ENCODE measurements at regions not wholly inside any gene's neighbourhood (a gene's known extent, or its start where the extent isn't known, plus 50 kb on each side); places are given as distances from the start of the nearest gene placed in this dataset.

- H3K27me3 ChIP-seq (ENCODE audit: insufficient read depth) = no peaks in the 10 kb centered on the region
- H3K36me3 ChIP-seq (replicated peaks in 1 of 2; ENCODE audit: control insufficient read depth in 1 of 2, insufficient read depth in 2 of 2, low read length in 1 of 2) = no peaks in the 10 kb centered on the region
- no peaks in the 10 kb centered on the region for H3K9me2 ChIP-seq
- no peaks in the 10 kb centered on the region for H3K79me2 ChIP-seq (ENCODE audit: insufficient read depth)
- H3K4me2 ChIP-seq = no peak overlapping the region
- no peak overlapping the region for H3K27ac ChIP-seq (ENCODE audit: low read depth in 2 of 2, low read length in 1 of 2)
- H3K9me3 ChIP-seq = no peaks in the 10 kb centered on the region
- no peak overlapping the region for H3K4me3 ChIP-seq (ENCODE audit: low read depth in 2 of 2, low read length in 1 of 2)
- H4K20me1 ChIP-seq (ENCODE audit: insufficient read depth) = no peaks in the 10 kb centered on the region
- H2AFZ ChIP-seq (ENCODE audit: low read depth) = no peak overlapping the region
- peaks cover 0 to 3% of the 10 kb centered on the region in 2 experiments; a peak in 1 of 4 replicates for H3K4me1 ChIP-seq (ENCODE audit: control insufficient read depth in 1 of 2, insufficient read depth in 2 of 2, low read depth in 1 of 2, low read length in 1 of 2)
- H3F3A ChIP-seq (replicated peaks; ENCODE audit: insufficient read depth) = no peaks in the 10 kb centered on the region
- TF ChIP-seq RFX5 (IDR thresholded peaks at IDR 0.05; ENCODE audit: low read length) (no peak), USF2 (IDR thresholded peaks at IDR 0.05; ENCODE audit: borderline replicate concordance, low read depth, low read length) (no peak), ZBTB33 (IDR thresholded peaks at IDR 0.05; ENCODE audit: borderline replicate concordance, low read depth) (no peak), MEF2A (IDR thresholded peaks at IDR 0.05; ENCODE audit: borderline replicate concordance, low read depth) (no peak), GATA2 (CRISPR knock-in tag; IDR thresholded peaks at IDR 0.05) (no peak), CHD2 (IDR thresholded peaks at IDR 0.05; ENCODE audit: low read length, partially characterized antibody) (no peak), GABPA (IDR thresholded peaks at IDR 0.05; ENCODE audit: low read depth) (no peak), USF1 (IDR thresholded peaks at IDR 0.05; ENCODE audit: borderline replicate concordance, low read depth) (no peak), JUND (IDR thresholded peaks at IDR 0.05) (no peak), FOXM1 (IDR thresholded peaks at IDR 0.05; ENCODE audit: low read depth) (no peak), YY1 (IDR thresholded peaks at IDR 0.05; ENCODE audit: low read depth) (no peak), TEAD4 (IDR thresholded peaks at IDR 0.05; ENCODE audit: borderline replicate concordance, insufficient read depth) (no peak)
- CTCF ChIA-PET = interaction anchor here (1.4 kb wide), 1 partner anchor 83 kb away, joined by 3 read pairs; no protein-coding TSS in a partner anchor
- no peak overlapping the region for H3K9ac ChIP-seq
- WGBS (ENCODE audit: low lambda C conversion rate) = 26% methylated on average over 3 of the region's 3 CpGs
- POLR2A ChIA-PET = no interaction called here
- no peak for DNase-seq
Observed at GRCh38 chr10:57983281-57983791, 284.4 kb downstream of the IPMK start.

GRCh38 chr10:57982091-57982490 lies 285.6 kb downstream of the IPMK start:
- Histone ChIP-seq H3K9ac (no peak overlapping the region), H2AFZ (ENCODE audit: low read depth) (no peak overlapping the region), H3K27me3 (ENCODE audit: insufficient read depth) (no peaks in the 10 kb centered on the region), H3F3A (replicated peaks; ENCODE audit: insufficient read depth) (peaks cover 2% of the 10 kb centered on the region), H3K9me3 (no peaks in the 10 kb centered on the region), H3K27ac (ENCODE audit: low read depth in 2 of 2, low read length in 1 of 2) (no peak overlapping the region), H3K9me2 (no peaks in the 10 kb centered on the region), H3K79me2 (ENCODE audit: insufficient read depth) (no peaks in the 10 kb centered on the region), H3K4me2 (no peak overlapping the region), H3K4me3 (ENCODE audit: low read depth in 2 of 2, low read length in 1 of 2) (no peak overlapping the region), H3K36me3 (replicated peaks in 1 of 2; ENCODE audit: control insufficient read depth in 1 of 2, insufficient read depth in 2 of 2, low read length in 1 of 2) (no peaks in the 10 kb centered on the region), H3K4me1 (ENCODE audit: control insufficient read depth in 1 of 2, insufficient read depth in 2 of 2, low read depth in 1 of 2, low read length in 1 of 2) (peaks cover 0 to 3% of the 10 kb centered on the region in 2 experiments; a peak in 1 of 4 replicates), H4K20me1 (ENCODE audit: insufficient read depth) (no peaks in the 10 kb centered on the region)
- TF ChIP-seq JUND (IDR thresholded peaks at IDR 0.05) (no peak), RFX5 (IDR thresholded peaks at IDR 0.05; ENCODE audit: low read length) (no peak), MAX (IDR thresholded peaks at IDR 0.05; ENCODE audit: low read depth) (no peak), FOSL2 (IDR thresholded peaks at IDR 0.05; ENCODE audit: borderline replicate concordance, low read depth) (no peak), MEF2A (IDR thresholded peaks at IDR 0.05; ENCODE audit: borderline replicate concordance, low read depth) (no peak), USF2 (IDR thresholded peaks at IDR 0.05; ENCODE audit: borderline replicate concordance, low read depth, low read length) (no peak), NRF1 (IDR thresholded peaks at IDR 0.05; ENCODE audit: low read depth, low read length) (no peak), GABPA (IDR thresholded peaks at IDR 0.05; ENCODE audit: low read depth) (no peak), POLR2AphosphoS5 (IDR thresholded peaks at IDR 0.05; ENCODE audit: low read depth, low read length) (no peak), SIN3A (IDR thresholded peaks at IDR 0.05; ENCODE audit: borderline replicate concordance, low read depth, low read length) (no peak), USF1 (IDR thresholded peaks at IDR 0.05; ENCODE audit: borderline replicate concordance, low read depth) (no peak), RXRA (IDR thresholded peaks at IDR 0.05; ENCODE audit: borderline replicate concordance, low read depth) (no peak), TCF12 (IDR thresholded peaks at IDR 0.05) (no peak), IRF3 (IDR thresholded peaks at IDR 0.05; ENCODE audit: low read depth, low read length) (no peak), TAF1 (IDR thresholded peaks at IDR 0.05; ENCODE audit: borderline replicate concordance, low read depth, low read length) (no peak), CHD2 (IDR thresholded peaks at IDR 0.05; ENCODE audit: low read length, partially characterized antibody) (no peak)
- ChIA-PET POLR2A (no interaction called here), CTCF (no interaction called here)
- WGBS (ENCODE audit: low lambda C conversion rate) = 36% methylated on average over 3 of the region's 3 CpGs
- DNase-seq = no peak
